Activated effector memory CD4-positive, alpha-beta T cell treated with anti-CD3 and anti-CD28 coated beads, Interleukin-2, amount 50 U/mL, for 16 hours (primary cell): ENCODE measurements at regions not wholly inside any gene's neighbourhood (a gene's known extent, or its start where the extent isn't known, plus 50 kb on each side); places are given as distances from the start of the nearest gene placed in this dataset.
"Not testable (repeated sequence)": the region's sequence is repeated elsewhere in the genome, so short reads cannot be mapped to it uniquely, and the experiment has no call there.

Source experiments
- DNase-seq: peaks from one replicate; pipeline ENCODE4 v3.0.0-alpha.2; 2020

- no peak for DNase-seq
Measured at GRCh38 chr4:131192318-131192717, 1956.8 kb upstream of the PCDH10 start.

GRCh38 chr4:131207589-131207988, 1941.5 kb upstream of the PCDH10 start:
- no peak for DNase-seq

GRCh38 chr4:131248314-131248713, 1900.8 kb upstream of the PCDH10 start:
- DNase-seq: no peak

- no peak for DNase-seq
Measured at GRCh38 chr4:131251321-131251720, 1897.8 kb upstream of the PCDH10 start.

- DNase-seq: no peak
Measured at GRCh38 chr4:131257241-131257640, 1891.9 kb upstream of the PCDH10 start.

GRCh38 chr4:131258361-131258760, 1890.7 kb upstream of the PCDH10 start:
- DNase-seq: no peak

- no peak for DNase-seq
Measured at GRCh38 chr4:131288441-131288840, 1860.7 kb upstream of the PCDH10 start.

GRCh38 chr4:131296192-131296591, 1852.9 kb upstream of the PCDH10 start:
- no peak for DNase-seq

GRCh38 chr4:131302108-131302507, 1847.0 kb upstream of the PCDH10 start:
- no peak for DNase-seq

- no peak for DNase-seq
Measured at GRCh38 chr4:131304686-131305085, 1844.4 kb upstream of the PCDH10 start.

- DNase-seq: no peak
Measured at GRCh38 chr4:131309628-131310027, 1839.5 kb upstream of the PCDH10 start.

- no peak for DNase-seq
Measured at GRCh38 chr4:131316086-131316485, 1833.0 kb upstream of the PCDH10 start.

- no peak for DNase-seq
Measured at GRCh38 chr4:131337936-131338335, 1811.2 kb upstream of the PCDH10 start.

- DNase-seq: no peak
Measured at GRCh38 chr4:131339137-131339536, 1810.0 kb upstream of the PCDH10 start.

GRCh38 chr4:131344761-131345160, 1804.3 kb upstream of the PCDH10 start:
- no peak for DNase-seq

GRCh38 chr4:131347816-131348215, 1801.3 kb upstream of the PCDH10 start:
- no peak for DNase-seq

- DNase-seq: no peak
Measured at GRCh38 chr4:131348263-131348662, 1800.8 kb upstream of the PCDH10 start.

GRCh38 chr4:131352371-131352770, 1796.7 kb upstream of the PCDH10 start:
- DNase-seq: not testable (repeated sequence)

- no peak for DNase-seq
Measured at GRCh38 chr4:131366714-131367113, 1782.4 kb upstream of the PCDH10 start.

GRCh38 chr4:131367441-131367840, 1781.7 kb upstream of the PCDH10 start:
- DNase-seq: no peak

- no peak for DNase-seq
Measured at GRCh38 chr4:131370846-131371245, 1778.2 kb upstream of the PCDH10 start.

GRCh38 chr4:131381055-131381454, 1768.0 kb upstream of the PCDH10 start:
- DNase-seq: no peak

GRCh38 chr4:131382839-131383238, 1766.3 kb upstream of the PCDH10 start:
- DNase-seq: no peak

- no peak for DNase-seq
Measured at GRCh38 chr4:131388277-131388676, 1760.8 kb upstream of the PCDH10 start.

- DNase-seq: no peak
Measured at GRCh38 chr4:131408102-131408501, 1741.0 kb upstream of the PCDH10 start.

- no peak for DNase-seq
Measured at GRCh38 chr4:131411393-131411792, 1737.7 kb upstream of the PCDH10 start.
